IMR-90 (cell line): ENCODE measurements at regions not wholly inside any gene's neighbourhood (a gene's known extent, or its start where the extent isn't known, plus 50 kb on each side); places are given as distances from the start of the nearest gene placed in this dataset.

Experiments used
- ATAC-seq: fragments of 200-7000 bp; cut with Tn5 transposase; 2 replicates; pipeline ENCODE4 v1.9.1; 2020; ENCODE audit warnings: low read depth, mild to moderate bottlenecking, moderate library complexity
- BruUV-seq: library from RNA; stranded (reverse); fragments of 400-500 nt; replicated peaks from 2 replicates; lab custom pipeline; 2021; lab: Mats Ljungman, UMichigan
- CTCF ChIA-PET: fragments of 300-600 bp; formaldehyde crosslinking; extraction: SDS; loops from one replicate; lab custom pipeline; 2021; ENCODE audit warnings: antibody characterized with exemption; lab: Yijun Ruan, JAX
- POLR2A ChIA-PET: fragments of 300-600 bp; sonication (Branson Sonifier 250); formaldehyde crosslinking; loops from one replicate; lab custom pipeline; 2022; ENCODE audit warnings: antibody characterized with exemption; ENCODE audit not compliant: unreplicated experiment; lab: Charles Lee
- DNase-seq: peaks from one replicate; pipeline ENCODE4 v3.0.0; 2013
- H2AFZ ChIP-seq: replicated peaks from 2 replicates; pipeline ENCODE3; 2013; ENCODE audit warnings: low read length, mild to moderate bottlenecking; ENCODE audit not compliant: poor library complexity
- H2AK5ac ChIP-seq: 2 replicates; pipeline ENCODE4 v1.6.1; 2013; ENCODE audit warnings: low read depth, low read length, inconsistent platforms
- H2AK9ac ChIP-seq: replicated peaks from 2 replicates; pipeline ENCODE3; 2013; ENCODE audit warnings: mild to moderate bottlenecking, low read depth, low read length, moderate library complexity; ENCODE audit not compliant: poor library complexity
- H2BK120ac ChIP-seq: 2 replicates; pipeline ENCODE4 v1.6.1; 2013; ENCODE audit warnings: low read depth, low read length, inconsistent platforms
- H2BK15ac ChIP-seq: 3 replicates; pipeline ENCODE4 v1.6.1; 2013; ENCODE audit warnings: low read depth, low read length, inconsistent platforms
- H2BK20ac ChIP-seq: 2 replicates; pipeline ENCODE4 v1.6.1; 2013; ENCODE audit warnings: low read depth, mild to moderate bottlenecking, inconsistent platforms, low read length, moderate library complexity
- H2BK5ac ChIP-seq: 2 replicates; pipeline ENCODE4 v1.6.1; 2013; ENCODE audit warnings: mild to moderate bottlenecking, low read depth, low read length, inconsistent platforms; ENCODE audit not compliant: poor library complexity, severe bottlenecking
- H3K14ac ChIP-seq: replicated peaks from 2 replicates; pipeline ENCODE4 v1.6.1; 2013; ENCODE audit warnings: low read depth, low read length, inconsistent platforms
- H3K18ac ChIP-seq: 2 replicates; pipeline ENCODE4 v1.6.1; 2013; ENCODE audit warnings: low read depth, low read length, control low read depth
- H3K23ac ChIP-seq: 2 replicates; pipeline ENCODE4 v1.6.1; 2013; ENCODE audit warnings: low read depth, low read length, inconsistent platforms
- H3K27ac ChIP-seq: 2 replicates; pipeline ENCODE4 v1.5.1; 2013; ENCODE audit warnings: mild to moderate bottlenecking, control low read depth, low read length; ENCODE audit not compliant: insufficient read depth
- H3K27me3 ChIP-seq: 2 replicates; pipeline ENCODE4 v1.6.1; 2013; ENCODE audit warnings: low read length; ENCODE audit not compliant: control insufficient read depth, insufficient read depth
- H3K36me3 ChIP-seq: 2 replicates; pipeline ENCODE4 v1.6.1; 2013; ENCODE audit warnings: low read length, mixed read lengths; ENCODE audit not compliant: control insufficient read depth, insufficient read depth
- H3K4ac ChIP-seq: 2 replicates; pipeline ENCODE4 v1.6.1; 2013; ENCODE audit warnings: low read depth, low read length, inconsistent platforms
- H3K4me1 ChIP-seq: 2 replicates; pipeline ENCODE4 v1.6.1; 2013; ENCODE audit warnings: low read length, mixed read lengths; ENCODE audit not compliant: control insufficient read depth, insufficient read depth
- H3K4me2 ChIP-seq: 2 replicates; pipeline ENCODE4 v1.6.1; 2013; ENCODE audit warnings: low read depth, mild to moderate bottlenecking, control low read depth, low read length, moderate library complexity
- H3K4me3 ChIP-seq: 2 replicates; pipeline ENCODE4 v1.5.1; 2013; ENCODE audit warnings: low read depth, mild to moderate bottlenecking, control low read depth, low read length, moderate library complexity; ENCODE audit not compliant: insufficient read depth
- H3K56ac ChIP-seq: 2 replicates; pipeline ENCODE4 v1.6.1; 2013; ENCODE audit warnings: low read length, inconsistent platforms; ENCODE audit not compliant: insufficient read depth; ENCODE audit errors: extremely low read depth
- H3K79me1 ChIP-seq, 2 experiments: 2 replicates each; pipeline ENCODE4 v1.6.1; 2013; ENCODE audit warnings: low read length in 2 of 2, inconsistent platforms in 1 of 2, low read depth in 1 of 2
- H3K9ac ChIP-seq: 2 replicates; pipeline ENCODE4 v1.6.1; 2013; ENCODE audit warnings: low read depth, low read length, control low read depth
- H3K9me1 ChIP-seq: 2 replicates; pipeline ENCODE4 v1.6.1; 2013; ENCODE audit warnings: low read length, inconsistent platforms; ENCODE audit not compliant: insufficient read depth
- H3K9me3 ChIP-seq: 2 replicates; pipeline ENCODE4 v1.6.1; 2013; ENCODE audit warnings: low read length; ENCODE audit not compliant: control insufficient read depth, insufficient read depth
- H4K20me1 ChIP-seq: 2 replicates; pipeline ENCODE4 v1.6.1; 2013; ENCODE audit warnings: low read length, inconsistent platforms; ENCODE audit not compliant: insufficient read depth
- H4K5ac ChIP-seq: 2 replicates; pipeline ENCODE4 v1.6.1; 2013; ENCODE audit warnings: mild to moderate bottlenecking, low read depth, low read length, control low read depth
- H4K8ac ChIP-seq, 2 experiments: 2 replicates each; pipeline ENCODE4 v1.6.1; 2013; ENCODE audit warnings: low read depth in 2 of 2, low read length in 2 of 2, control low read depth in 1 of 2, inconsistent platforms in 1 of 2
- H4K91ac ChIP-seq: 2 replicates; pipeline ENCODE4 v1.6.1; 2013; ENCODE audit warnings: low read depth, low read length, inconsistent platforms; ENCODE audit not compliant: insufficient read depth
- CHD1 ChIP-seq: IDR thresholded peaks from 2 replicates; pipeline ENCODE4 v1.6.1; 2012; ENCODE audit warnings: low read depth, low read length, improper control_type of control experiment
- MAFK ChIP-seq: IDR thresholded peaks from 2 replicates; pipeline ENCODE4 v1.6.1; 2012; ENCODE audit warnings: low read depth, low read length, improper control_type of control experiment
- WGBS, 2 experiments: methylation state at CpG; one replicate each; pipeline versions ENCODE4 v1.1.5 to v1.1.7; 2013; ENCODE audit warnings: missing lambda C conversion rate in 2 of 2; ENCODE audit not compliant: insufficient read length in 1 of 2; ENCODE audit errors: extremely low coverage in 2 of 2; 5-methylcytosine and 5-hydroxymethylcytosine counted together
- dilution Hi-C: fragments of 300-500 bp; cut with HindIII; formaldehyde crosslinking; loops from one replicate; pipeline ENCODE4 v1.14.3; 2018; ENCODE audit warnings: low sequenced_read_pairs; ENCODE audit not compliant: unreplicated experiment
- in situ Hi-C: fragments of 300-500 bp; cut with MboI; formaldehyde crosslinking; loops from 3 replicates; pipeline ENCODE4 v1.14.3; 2019; ENCODE audit warnings: low sequenced_read_pairs, inconsistent platforms, mixed read lengths
- intact Hi-C: fragments of 100-400 bp; cut with micrococcal nuclease; formaldehyde crosslinking; loops from 2 replicates; pipeline ENCODE4 v1.10.0; 2022

DNA sequence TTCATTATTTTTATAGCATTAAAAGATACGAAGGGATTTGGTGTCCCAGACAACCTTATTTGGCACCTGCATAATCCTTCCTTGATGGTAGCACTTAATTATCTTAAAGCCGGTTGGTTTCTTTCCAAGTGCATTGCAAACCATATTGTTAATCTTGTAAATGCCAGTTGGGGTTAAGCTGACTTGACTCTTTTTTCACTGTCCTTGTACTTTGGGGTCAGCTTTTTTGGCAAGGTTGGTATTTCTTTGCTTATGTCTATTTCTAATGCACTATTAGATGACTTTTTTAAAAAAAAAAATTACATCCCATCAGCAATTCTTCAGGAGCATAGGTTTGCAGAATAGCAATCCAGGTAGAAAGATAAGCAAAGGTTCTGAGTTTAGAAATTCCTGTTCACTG, 466.8 kb upstream of the TLE4 start:
- dilution Hi-C loops (no loop called here), in situ Hi-C loops (no loop called here), intact Hi-C loops (no loop called here)
- no peak overlapping the region for H2AK9ac ChIP-seq
- DNase-seq (no peak), ATAC-seq (no peak)
- no peak overlapping the region for H3K14ac ChIP-seq
- no peak overlapping the region for H2BK5ac ChIP-seq
- H4K8ac ChIP-seq: no peak overlapping the region
- no peak overlapping the region for H3K23ac ChIP-seq
- no peak overlapping the region for H2AFZ ChIP-seq
- POLR2A ChIA-PET: no interaction called here
- H2AK5ac ChIP-seq: no peak overlapping the region
- H3K79me1 ChIP-seq: no peaks in the 10 kb centered on the region
- H3K4me1 ChIP-seq: no peaks in the 10 kb centered on the region
- peak; percentile 49 for TF ChIP-seq MAFK
- TF ChIP-seq CHD1: no peak
- WGBS, 2 experiments: no CpG with 5 or more reads among the region's 2 CpGs
- no peak overlapping the region for H2BK120ac ChIP-seq
- no peak overlapping the region for H4K91ac ChIP-seq
- H3K27ac ChIP-seq: no peak overlapping the region
- H4K20me1 ChIP-seq: no peaks in the 10 kb centered on the region
- no peak overlapping the region for H3K9ac ChIP-seq
- no peak overlapping the region for H4K5ac ChIP-seq
- no TSS peak for BruUV-seq
- H2BK20ac ChIP-seq: no peak overlapping the region
- no peaks in the 10 kb centered on the region for H3K36me3 ChIP-seq
- no peaks in the 10 kb centered on the region for H3K9me1 ChIP-seq
- no peaks in the 10 kb centered on the region for H3K27me3 ChIP-seq
- no peak overlapping the region for H3K56ac ChIP-seq
- H2BK15ac ChIP-seq: no peak overlapping the region
- H3K18ac ChIP-seq: no peak overlapping the region
- CTCF ChIA-PET: no interaction called here
- no peak overlapping the region for H3K4me2 ChIP-seq
- H3K4me3 ChIP-seq: no peak overlapping the region
- no peak overlapping the region for H3K4ac ChIP-seq
- peaks cover 3% of the 10 kb centered on the region; the same call in 1 of the 2 replicates for H3K9me3 ChIP-seq
